Hepatocyte (in vitro differentiated cells): ENCODE measurements at regions not wholly inside any gene's neighbourhood (a gene's known extent, or its start where the extent isn't known, plus 50 kb on each side); places are given as distances from the start of the nearest gene placed in this dataset.

Experiments used
- CTCF ChIP-seq: fragments of 200-600 bp; sonication (generic); IDR thresholded peaks from 2 replicates; pipeline ENCODE4 v1.5.1; 2016; ENCODE audit warnings: antibody characterized with exemption, mild to moderate bottlenecking; ENCODE audit not compliant: poor library complexity
- EZH2 ChIP-seq: fragments of 200-600 bp; sonication (generic); IDR thresholded peaks from 2 replicates; pipeline ENCODE4 v1.6.1; 2016; ENCODE audit warnings: antibody characterized with exemption, mild to moderate bottlenecking, borderline replicate concordance
- EZH2phosphoT487 ChIP-seq: fragments of 200-600 bp; sonication (generic); IDR thresholded peaks from one replicate; pipeline ENCODE4 v1.6.1; 2018; ENCODE audit warnings: antibody characterized with exemption, mild to moderate bottlenecking, low read depth, moderate library complexity; ENCODE audit not compliant: unreplicated experiment, severe bottlenecking

GRCh38 chr3:75110741-75111140 is 496.3 kb upstream of the CNTN3 start:
- TF ChIP-seq EZH2phosphoT487 (no peak), CTCF (no peak), EZH2 (no peak)
